Lung (tissue), 11 donors: ENCODE measurements at regions not wholly inside any gene's neighbourhood (a gene's known extent, or its start where the extent isn't known, plus 50 kb on each side); places are given as distances from the start of the nearest gene placed in this dataset.

Experiments
- ATAC-seq: fragments of 200-7000 bp; cut with Tn5 transposase; one replicate; pipeline ENCODE4 v1.9.1; 2020; ENCODE audit warnings: moderate number of reproducible peaks; ENCODE audit not compliant: insufficient read depth, low FRiP score
- DNase-seq, 3 donors: peaks; one replicate each; pipeline ENCODE4 v3.0.0-alpha.2; 2013 to 2017
- H3K27ac ChIP-seq, 2 donors: one replicate each; pipeline ENCODE4 v1.5.1; 2013; ENCODE audit warnings: mild to moderate bottlenecking in 2 of 2, moderate library complexity in 2 of 2, control low read depth in 1 of 2, inconsistent platforms in 1 of 2, low read depth in 1 of 2, low read length in 1 of 2
- H3K27me3 ChIP-seq, 3 donors: one replicate each; pipeline ENCODE4 v1.5.1; 2013; ENCODE audit warnings: low read length in 2 of 3; ENCODE audit not compliant: control insufficient read depth in 3 of 3, insufficient read depth in 3 of 3
- H3K36me3 ChIP-seq, 4 donors: one replicate each; pipeline ENCODE4 v1.5.1; 2013; ENCODE audit warnings: low read length in 4 of 4, mild to moderate bottlenecking in 1 of 4, moderate library complexity in 1 of 4; ENCODE audit not compliant: control insufficient read depth in 4 of 4, insufficient read depth in 4 of 4
- H3K4me1 ChIP-seq, 5 donors: one replicate each; pipeline ENCODE4 v1.5.1; 2013; ENCODE audit warnings: low read length in 5 of 5, mild to moderate bottlenecking in 2 of 5, moderate library complexity in 1 of 5; ENCODE audit not compliant: control insufficient read depth in 5 of 5, insufficient read depth in 5 of 5
- H3K4me3 ChIP-seq: one replicate; pipeline ENCODE4 v1.5.1; 2013; ENCODE audit warnings: mild to moderate bottlenecking, control low read depth, moderate library complexity
- H3K9ac ChIP-seq, 2 donors: one replicate each; pipeline ENCODE4 v1.5.1; 2013; ENCODE audit warnings: low read length in 2 of 2, control low read depth in 1 of 2; ENCODE audit not compliant: insufficient read depth in 1 of 2
- H3K9me3 ChIP-seq, 4 donors: one replicate each; pipeline ENCODE4 v1.5.1; 2013; ENCODE audit warnings: low read length in 3 of 4, mild to moderate bottlenecking in 1 of 4, moderate library complexity in 1 of 4; ENCODE audit not compliant: control insufficient read depth in 4 of 4, insufficient read depth in 3 of 4
- whole genome bisulfite sequencing, 2 donors: extraction: QIAGEN DNeasy Blood & Tissue Kit; methylation state at CpG; one replicate each; pipeline ENCODE4 v1.1.7; 2013; 5-methylcytosine and 5-hydroxymethylcytosine counted together
- TF ChIP-seq, protein P1 (sequence below): IDR thresholded peaks from 2 replicates; pipeline ENCODE4 v1.5.1; 2012; ENCODE audit warnings: mild to moderate bottlenecking; ENCODE audit errors: control extremely low read depth, extremely low read depth
- donor health status: control.
- donor health status: control.
- donor health status: Bipolar disorder and iron deficiency.
- donor health status: healthy.
- donor health status: DM: yes; HTN: yes; CAD: no.

DNA sequence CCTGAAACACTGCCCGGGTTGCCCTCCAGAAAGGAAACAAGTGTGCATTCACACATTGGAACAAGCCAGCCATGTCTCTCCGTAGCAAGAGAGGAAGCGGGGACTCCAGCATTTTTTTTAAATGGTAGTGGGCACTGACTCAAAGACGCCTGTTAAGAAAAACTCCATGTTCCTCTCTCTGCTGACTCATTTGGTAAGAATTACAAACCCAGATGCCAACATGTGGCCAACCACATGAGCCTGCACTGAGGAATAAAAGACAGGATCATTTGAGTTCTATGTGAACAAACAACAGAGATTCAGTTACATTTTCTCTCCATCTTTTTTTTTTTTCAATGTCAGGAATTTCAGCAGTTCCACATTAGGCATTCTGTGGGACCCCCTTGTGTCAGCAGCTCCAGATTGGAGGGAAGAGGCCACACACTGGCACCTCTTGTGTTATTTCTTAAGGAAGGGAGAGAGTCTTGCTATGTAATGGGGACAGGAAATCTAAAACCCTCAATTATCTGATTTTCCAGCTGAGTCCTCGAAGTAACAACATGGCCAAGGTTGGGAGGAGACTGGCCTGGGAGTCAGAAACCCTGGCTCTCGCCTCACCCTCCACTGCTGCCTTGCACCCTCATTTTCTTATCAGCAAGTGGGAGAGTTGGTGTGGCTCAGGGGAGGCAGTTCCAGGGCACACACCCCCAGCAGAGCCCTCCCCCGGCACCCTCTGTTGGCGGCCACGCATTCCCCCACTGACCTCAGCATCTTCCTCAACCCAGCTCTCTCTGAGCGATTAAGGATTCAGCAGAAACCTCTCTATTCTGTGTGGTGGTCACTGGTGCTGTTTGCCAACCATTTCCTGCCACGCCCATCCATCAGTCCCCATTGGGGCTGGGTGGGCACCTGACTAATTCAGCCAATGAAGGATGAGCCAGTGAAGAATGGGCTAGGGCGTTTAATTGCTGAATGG is 173.0 kb downstream of the FOXL1 start:
- WGBS, 2 donors = 74% methylated on average over 12 of the region's 12 CpGs
- DNase-seq (no peak), ATAC-seq (no peak)
- no peak overlapping the region for H3K9ac ChIP-seq
- no peaks in the 10 kb centered on the region for H3K36me3 ChIP-seq
- TF ChIP-seq, protein P1, sequence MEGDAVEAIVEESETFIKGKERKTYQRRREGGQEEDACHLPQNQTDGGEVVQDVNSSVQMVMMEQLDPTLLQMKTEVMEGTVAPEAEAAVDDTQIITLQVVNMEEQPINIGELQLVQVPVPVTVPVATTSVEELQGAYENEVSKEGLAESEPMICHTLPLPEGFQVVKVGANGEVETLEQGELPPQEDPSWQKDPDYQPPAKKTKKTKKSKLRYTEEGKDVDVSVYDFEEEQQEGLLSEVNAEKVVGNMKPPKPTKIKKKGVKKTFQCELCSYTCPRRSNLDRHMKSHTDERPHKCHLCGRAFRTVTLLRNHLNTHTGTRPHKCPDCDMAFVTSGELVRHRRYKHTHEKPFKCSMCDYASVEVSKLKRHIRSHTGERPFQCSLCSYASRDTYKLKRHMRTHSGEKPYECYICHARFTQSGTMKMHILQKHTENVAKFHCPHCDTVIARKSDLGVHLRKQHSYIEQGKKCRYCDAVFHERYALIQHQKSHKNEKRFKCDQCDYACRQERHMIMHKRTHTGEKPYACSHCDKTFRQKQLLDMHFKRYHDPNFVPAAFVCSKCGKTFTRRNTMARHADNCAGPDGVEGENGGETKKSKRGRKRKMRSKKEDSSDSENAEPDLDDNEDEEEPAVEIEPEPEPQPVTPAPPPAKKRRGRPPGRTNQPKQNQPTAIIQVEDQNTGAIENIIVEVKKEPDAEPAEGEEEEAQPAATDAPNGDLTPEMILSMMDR = no peak
- H3K4me1 ChIP-seq = no peaks in the 10 kb centered on the region
- no peak overlapping the region for H3K4me3 ChIP-seq
- no peaks in the 10 kb centered on the region for H3K27me3 ChIP-seq
- H3K9me3 ChIP-seq = no peaks in the 10 kb centered on the region
- H3K27ac ChIP-seq = no peak overlapping the region

DNA sequence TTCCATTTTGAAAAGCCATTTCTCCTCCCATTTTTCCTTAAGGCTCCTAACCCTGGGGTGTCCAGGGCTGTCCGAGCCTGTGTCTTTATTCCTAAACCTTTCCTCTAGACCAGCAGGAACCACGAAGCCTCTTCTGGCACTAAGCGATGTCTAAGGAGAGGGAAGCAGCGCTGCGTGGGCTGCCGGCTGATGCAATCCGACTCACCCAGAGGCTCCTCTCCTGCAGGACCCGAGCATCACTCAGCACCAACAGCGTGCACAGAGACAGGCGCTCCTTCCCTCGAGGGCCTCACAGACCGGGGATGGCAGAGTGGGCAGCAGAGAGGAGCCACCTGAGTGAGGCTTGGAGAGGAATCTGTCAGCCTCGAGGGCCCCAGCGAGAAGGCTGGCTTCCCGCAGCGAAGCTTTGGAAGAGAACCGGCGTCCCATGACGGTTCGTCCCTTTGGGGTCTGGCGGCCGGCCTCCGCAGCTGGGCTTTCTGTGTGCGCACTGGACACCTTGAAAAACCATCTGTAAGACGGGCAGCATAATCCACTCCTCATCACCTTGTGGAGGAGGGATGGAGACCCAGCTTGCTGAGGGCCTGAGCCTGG is 174.3 kb downstream of the FOXL1 start:
- H3K9me3 ChIP-seq = no peaks in the 10 kb centered on the region
- H3K36me3 ChIP-seq = no peaks in the 10 kb centered on the region
- no peak for ATAC-seq
- no peak for DNase-seq
- H3K4me1 ChIP-seq = no peaks in the 10 kb centered on the region
- H3K27ac ChIP-seq = no peak overlapping the region
- TF ChIP-seq, protein P1 = no peak
- no peaks in the 10 kb centered on the region for H3K27me3 ChIP-seq
- no peak overlapping the region for H3K4me3 ChIP-seq
- WGBS, 2 donors = 85 to 93% methylated on average over 25 of the region's 25 CpGs
- H3K9ac ChIP-seq = no peak overlapping the region

DNA sequence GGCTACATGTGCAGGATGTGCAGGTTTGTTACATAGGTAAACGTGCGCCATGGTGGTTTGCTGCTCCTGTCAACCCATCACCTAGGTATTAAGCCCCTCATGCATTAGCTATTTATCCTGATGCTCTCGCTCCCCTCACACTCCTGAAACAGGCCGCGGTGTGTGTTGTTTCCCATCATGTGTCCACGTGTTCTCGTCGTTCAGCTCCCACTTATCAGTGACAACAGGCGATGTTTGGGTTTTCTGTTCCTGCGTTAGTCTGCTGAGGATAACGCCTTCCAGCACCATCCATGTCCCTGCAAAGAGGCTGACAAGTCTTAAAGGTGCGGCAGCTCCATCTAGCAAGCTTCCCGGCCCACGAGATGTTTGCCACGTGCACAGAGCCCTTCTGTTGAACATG is 175.1 kb downstream of the FOXL1 start:
- no peaks in the 10 kb centered on the region for H3K9me3 ChIP-seq

More for the DNA sequence above, 175.1 kb downstream of the FOXL1 start:
- 71 to 72% methylated on average over 15 of the region's 15 CpGs for WGBS, 2 donors
- no peak for DNase-seq
- H3K9ac ChIP-seq = no peak overlapping the region
- no peak overlapping the region for H3K4me3 ChIP-seq
- ATAC-seq = no peak
- peaks cover under 1% of the 10 kb centered on the region in 3 donors for H3K27me3 ChIP-seq
- no peak overlapping the region for H3K27ac ChIP-seq
- H3K36me3 ChIP-seq = no peaks in the 10 kb centered on the region
- TF ChIP-seq, protein P1 = no peak
- H3K4me1 ChIP-seq = no peaks in the 10 kb centered on the region
